ENCODE measurements at regions not wholly inside any gene's neighbourhood (a gene's known extent, or its start where the extent isn't known, plus 50 kb on each side); places are given as distances from the start of the nearest gene placed in this dataset.

DNA sequence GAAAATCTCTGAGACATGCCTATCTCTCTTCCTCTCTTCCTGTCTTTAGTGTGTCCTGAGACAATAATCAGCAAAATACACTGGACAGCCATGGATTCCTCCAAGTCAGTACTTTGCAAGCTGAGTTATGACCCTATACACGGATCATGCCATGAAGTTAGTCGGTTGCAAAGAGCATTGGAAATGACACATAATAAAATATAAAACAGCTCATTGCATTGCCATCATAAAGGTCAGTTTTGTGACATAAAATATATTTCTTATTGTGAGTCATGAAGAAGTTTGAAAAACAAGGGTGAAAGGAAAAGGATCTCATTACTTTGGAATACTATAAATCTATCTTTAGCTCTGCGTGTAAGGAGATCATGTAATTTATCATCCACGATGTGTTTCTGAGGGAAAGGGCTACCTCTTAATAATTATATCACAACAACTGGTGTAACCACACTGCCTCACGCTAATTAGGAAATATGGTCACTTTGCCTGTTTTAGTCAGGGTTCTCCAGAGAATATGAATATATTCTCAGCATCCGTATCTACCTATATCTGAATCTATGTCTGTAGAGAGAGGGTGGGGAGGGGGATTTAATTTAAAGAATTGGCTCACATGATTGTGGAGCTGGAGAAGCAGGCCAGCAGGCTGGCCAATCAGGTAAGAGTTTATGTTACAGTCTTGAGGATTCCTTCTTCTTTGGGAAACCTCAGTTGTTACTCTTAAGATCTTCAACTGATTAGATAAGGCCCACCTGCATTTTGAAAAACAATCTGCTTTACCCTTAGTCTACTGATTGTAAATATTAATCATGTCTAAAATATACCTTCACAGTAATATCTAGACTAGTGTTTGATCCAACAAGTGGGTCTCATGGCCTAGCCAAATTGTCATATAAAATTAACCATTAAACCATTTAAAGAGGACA is 198.8 kb downstream of the FAT3 start:
- Histone ChIP-seq H3K9ac (ENCODE audit: control insufficient read depth, extremely low read depth, insufficient read depth, low read length) (no peak overlapping the region), H3K9me3 (ENCODE audit: control insufficient read depth, low read depth, low read length) (no peaks in the 10 kb centered on the region), H3K4me1 (ENCODE audit: control insufficient read depth, extremely low read depth, insufficient read depth, low read length) (no peaks in the 10 kb centered on the region), H3K4me3 (ENCODE audit: control insufficient read depth in 2 of 3, extremely low read depth in 1 of 3, insufficient read depth in 2 of 3, low read depth in 1 of 3, low read length in 3 of 3) (no peak overlapping the region), H4K20me1 (ENCODE audit: control insufficient read depth, extremely low read depth, insufficient read depth, low read length) (no peaks in the 10 kb centered on the region), H3K79me2 (ENCODE audit: control insufficient read depth, insufficient read depth, low read length) (no peaks in the 10 kb centered on the region), H2AFZ (ENCODE audit: control insufficient read depth, low read length) (no peak overlapping the region), H3K27me3 (ENCODE audit: control insufficient read depth, extremely low read depth, insufficient read depth, low read length) (no peaks in the 10 kb centered on the region), H3K9me1 (ENCODE audit: control insufficient read depth, extremely low read depth, insufficient read depth, low read length) (no peaks in the 10 kb centered on the region), H3K36me3 (ENCODE audit: control insufficient read depth in 2 of 2, extremely low read depth in 1 of 2, insufficient read depth in 2 of 2, low read length in 2 of 2) (no peaks in the 10 kb centered on the region), H3K4me2 (ENCODE audit: control insufficient read depth, extremely low read depth, insufficient read depth, low read depth, low read length) (no peak overlapping the region), H3K27ac (ENCODE audit: control insufficient read depth, insufficient read depth, low read length) (no peak overlapping the region)
- DNase-seq (ENCODE audit: low read depth, low spot score) (no peak), FAIRE-seq (no peak)
- dilution Hi-C loops (cut with MboI; ENCODE audit: extremely low pct_ligation_motif_present, low sequenced_read_pairs), result no loop called here
- TF ChIP-seq, protein P1, sequence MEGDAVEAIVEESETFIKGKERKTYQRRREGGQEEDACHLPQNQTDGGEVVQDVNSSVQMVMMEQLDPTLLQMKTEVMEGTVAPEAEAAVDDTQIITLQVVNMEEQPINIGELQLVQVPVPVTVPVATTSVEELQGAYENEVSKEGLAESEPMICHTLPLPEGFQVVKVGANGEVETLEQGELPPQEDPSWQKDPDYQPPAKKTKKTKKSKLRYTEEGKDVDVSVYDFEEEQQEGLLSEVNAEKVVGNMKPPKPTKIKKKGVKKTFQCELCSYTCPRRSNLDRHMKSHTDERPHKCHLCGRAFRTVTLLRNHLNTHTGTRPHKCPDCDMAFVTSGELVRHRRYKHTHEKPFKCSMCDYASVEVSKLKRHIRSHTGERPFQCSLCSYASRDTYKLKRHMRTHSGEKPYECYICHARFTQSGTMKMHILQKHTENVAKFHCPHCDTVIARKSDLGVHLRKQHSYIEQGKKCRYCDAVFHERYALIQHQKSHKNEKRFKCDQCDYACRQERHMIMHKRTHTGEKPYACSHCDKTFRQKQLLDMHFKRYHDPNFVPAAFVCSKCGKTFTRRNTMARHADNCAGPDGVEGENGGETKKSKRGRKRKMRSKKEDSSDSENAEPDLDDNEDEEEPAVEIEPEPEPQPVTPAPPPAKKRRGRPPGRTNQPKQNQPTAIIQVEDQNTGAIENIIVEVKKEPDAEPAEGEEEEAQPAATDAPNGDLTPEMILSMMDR (optimal IDR thresholded peaks at IDR 0.05 in 1 of 3, IDR thresholded peaks at IDR 0.05 in 1 of 3, conservative IDR thresholded peaks at IDR 0.05 in 1 of 3; ENCODE audit: extremely low read depth in 1 of 3, insufficient read depth in 2 of 3, low read length in 3 of 3), result no peak
- no peak for TF ChIP-seq EZH2 (IDR thresholded peaks at IDR 0.05; ENCODE audit: low read length)

DNA sequence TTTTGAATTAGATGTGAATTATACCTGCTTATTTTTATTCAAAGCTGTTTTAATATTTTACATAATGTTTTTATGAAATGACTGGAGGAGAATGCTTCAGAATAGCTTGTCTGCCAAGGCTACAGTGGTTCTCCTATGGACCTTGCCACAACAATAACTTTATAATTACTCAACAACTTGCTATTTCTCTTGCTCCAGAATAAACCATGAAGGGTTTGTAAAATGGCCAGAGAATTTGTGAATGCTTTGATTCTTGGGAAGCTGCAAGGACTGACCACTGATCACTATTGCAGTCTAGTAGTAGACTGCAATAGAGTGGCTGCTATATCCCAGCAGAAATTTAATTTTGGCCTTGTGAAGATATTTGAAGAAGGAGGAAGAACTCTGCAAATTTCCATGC is 199.7 kb downstream of the FAT3 start:
- TF ChIP-seq, protein P1 (optimal IDR thresholded peaks at IDR 0.05 in 1 of 3, IDR thresholded peaks at IDR 0.05 in 1 of 3, conservative IDR thresholded peaks at IDR 0.05 in 1 of 3; ENCODE audit: extremely low read depth in 1 of 3, insufficient read depth in 2 of 3, low read length in 3 of 3), result no peak
- TF ChIP-seq EZH2 (IDR thresholded peaks at IDR 0.05; ENCODE audit: low read length), result no peak
- no peaks in the 10 kb centered on the region for H3K36me3 ChIP-seq (ENCODE audit: control insufficient read depth in 2 of 2, extremely low read depth in 1 of 2, insufficient read depth in 2 of 2, low read length in 2 of 2)
- no peak for DNase-seq (ENCODE audit: low read depth, low spot score)
- H3K9ac ChIP-seq (ENCODE audit: control insufficient read depth, extremely low read depth, insufficient read depth, low read length), result no peak overlapping the region
- H3K79me2 ChIP-seq (ENCODE audit: control insufficient read depth, insufficient read depth, low read length), result no peaks in the 10 kb centered on the region
- H3K4me1 ChIP-seq (ENCODE audit: control insufficient read depth, extremely low read depth, insufficient read depth, low read length), result no peaks in the 10 kb centered on the region
- H3K9me1 ChIP-seq (ENCODE audit: control insufficient read depth, extremely low read depth, insufficient read depth, low read length), result no peaks in the 10 kb centered on the region
- H3K27ac ChIP-seq (ENCODE audit: control insufficient read depth, insufficient read depth, low read length), result no peak overlapping the region
- H2AFZ ChIP-seq (ENCODE audit: control insufficient read depth, low read length), result no peak overlapping the region
- H3K4me3 ChIP-seq (ENCODE audit: control insufficient read depth in 2 of 3, extremely low read depth in 1 of 3, insufficient read depth in 2 of 3, low read depth in 1 of 3, low read length in 3 of 3), result no peak overlapping the region
- no peaks in the 10 kb centered on the region for H3K9me3 ChIP-seq (ENCODE audit: control insufficient read depth, low read depth, low read length)
- no peak for FAIRE-seq
- no peaks in the 10 kb centered on the region for H3K27me3 ChIP-seq (ENCODE audit: control insufficient read depth, extremely low read depth, insufficient read depth, low read length)
- no peak overlapping the region for H3K4me2 ChIP-seq (ENCODE audit: control insufficient read depth, extremely low read depth, insufficient read depth, low read depth, low read length)
- dilution Hi-C loops (cut with MboI; ENCODE audit: extremely low pct_ligation_motif_present, low sequenced_read_pairs), result no loop called here
- H4K20me1 ChIP-seq (ENCODE audit: control insufficient read depth, extremely low read depth, insufficient read depth, low read length), result no peaks in the 10 kb centered on the region

Measured in keratinocyte (primary cell).